PFSK-1 (cell line): ENCODE measurements at regions not wholly inside any gene's neighbourhood (a gene's known extent, or its start where the extent isn't known, plus 50 kb on each side); places are given as distances from the start of the nearest gene placed in this dataset.

ENCODE experiments used
- FOXP2 ChIP-seq: optimal IDR thresholded peaks from 2 replicates; pipeline ENCODE3; 2011; ENCODE audit warnings: borderline replicate concordance, control low read depth, inconsistent platforms; ENCODE audit not compliant: insufficient read depth; ENCODE audit errors: extremely low read length, extremely low read depth
- POLR2AphosphoS5 ChIP-seq: IDR thresholded peaks from 2 replicates; pipeline ENCODE4 v1.6.1; 2012; ENCODE audit warnings: low read depth, mild to moderate bottlenecking, control low read depth, low read length, moderate library complexity
- SIN3A ChIP-seq: IDR thresholded peaks from 2 replicates; pipeline ENCODE4 v1.6.1; 2012; ENCODE audit warnings: mild to moderate bottlenecking, low read length, moderate library complexity, borderline replicate concordance; ENCODE audit not compliant: insufficient read depth
- TAF1 ChIP-seq: IDR thresholded peaks from 2 replicates; pipeline ENCODE4 v1.6.1; 2012; ENCODE audit warnings: low read length, control low read depth, borderline replicate concordance; ENCODE audit not compliant: insufficient read depth
- TF ChIP-seq, protein P1 (sequence below), 2 experiments: IDR thresholded peaks; 2 replicates each; pipeline versions ENCODE4 v1.6.1 to v1.8.0; 2011 to 2012; ENCODE audit warnings: low read depth in 2 of 2, low read length in 2 of 2, control low read depth in 1 of 2, inconsistent platforms in 1 of 2, mild to moderate bottlenecking in 1 of 2, moderate library complexity in 1 of 2; ENCODE audit not compliant: insufficient read depth in 1 of 2

GRCh38 chrX:68945603-68946228 lies 116.9 kb downstream of the EFNB1 start:
- TF ChIP-seq SIN3A = no peak
- no peak for TF ChIP-seq FOXP2
- no peak for TF ChIP-seq POLR2AphosphoS5
- no peak for TF ChIP-seq TAF1
- TF ChIP-seq, protein P1, sequence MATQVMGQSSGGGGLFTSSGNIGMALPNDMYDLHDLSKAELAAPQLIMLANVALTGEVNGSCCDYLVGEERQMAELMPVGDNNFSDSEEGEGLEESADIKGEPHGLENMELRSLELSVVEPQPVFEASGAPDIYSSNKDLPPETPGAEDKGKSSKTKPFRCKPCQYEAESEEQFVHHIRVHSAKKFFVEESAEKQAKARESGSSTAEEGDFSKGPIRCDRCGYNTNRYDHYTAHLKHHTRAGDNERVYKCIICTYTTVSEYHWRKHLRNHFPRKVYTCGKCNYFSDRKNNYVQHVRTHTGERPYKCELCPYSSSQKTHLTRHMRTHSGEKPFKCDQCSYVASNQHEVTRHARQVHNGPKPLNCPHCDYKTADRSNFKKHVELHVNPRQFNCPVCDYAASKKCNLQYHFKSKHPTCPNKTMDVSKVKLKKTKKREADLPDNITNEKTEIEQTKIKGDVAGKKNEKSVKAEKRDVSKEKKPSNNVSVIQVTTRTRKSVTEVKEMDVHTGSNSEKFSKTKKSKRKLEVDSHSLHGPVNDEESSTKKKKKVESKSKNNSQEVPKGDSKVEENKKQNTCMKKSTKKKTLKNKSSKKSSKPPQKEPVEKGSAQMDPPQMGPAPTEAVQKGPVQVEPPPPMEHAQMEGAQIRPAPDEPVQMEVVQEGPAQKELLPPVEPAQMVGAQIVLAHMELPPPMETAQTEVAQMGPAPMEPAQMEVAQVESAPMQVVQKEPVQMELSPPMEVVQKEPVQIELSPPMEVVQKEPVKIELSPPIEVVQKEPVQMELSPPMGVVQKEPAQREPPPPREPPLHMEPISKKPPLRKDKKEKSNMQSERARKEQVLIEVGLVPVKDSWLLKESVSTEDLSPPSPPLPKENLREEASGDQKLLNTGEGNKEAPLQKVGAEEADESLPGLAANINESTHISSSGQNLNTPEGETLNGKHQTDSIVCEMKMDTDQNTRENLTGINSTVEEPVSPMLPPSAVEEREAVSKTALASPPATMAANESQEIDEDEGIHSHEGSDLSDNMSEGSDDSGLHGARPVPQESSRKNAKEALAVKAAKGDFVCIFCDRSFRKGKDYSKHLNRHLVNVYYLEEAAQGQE (IDR thresholded peaks at IDR 0.05; ENCODE audit: insufficient read depth in 1 of 2, low read depth in 2 of 2, low read length in 2 of 2) = no peak

- TF ChIP-seq, protein P1 (IDR thresholded peaks at IDR 0.05; ENCODE audit: insufficient read depth in 1 of 2, low read depth in 2 of 2, low read length in 2 of 2) = no peak
- TF ChIP-seq TAF1 (no peak), POLR2AphosphoS5 (no peak), FOXP2 (no peak), SIN3A (no peak)
Observed at GRCh38 chrX:68945081-68945602, 116.3 kb downstream of the EFNB1 start.

DNA sequence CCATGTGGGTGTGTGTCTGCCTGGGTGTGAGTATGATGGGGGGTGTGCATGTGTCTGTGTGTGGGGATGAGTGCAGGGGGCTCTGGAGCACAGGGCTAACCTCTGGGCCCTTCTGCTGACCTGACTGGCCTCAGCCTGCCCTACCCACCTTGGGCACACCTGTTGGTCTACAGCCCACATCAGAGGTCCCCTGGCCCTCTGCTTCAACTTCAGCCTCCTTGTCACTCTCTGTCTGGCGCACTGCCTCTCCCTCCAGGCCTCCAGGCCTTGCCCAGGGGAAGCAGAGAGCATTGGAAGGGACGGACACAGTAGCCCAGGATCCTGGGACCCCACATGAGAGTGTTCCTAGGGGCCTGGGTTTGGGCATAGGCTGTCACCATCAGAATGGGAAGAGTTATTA lies 115.4 kb downstream of the EFNB1 start:
- TF ChIP-seq SIN3A (no peak), TAF1 (no peak), FOXP2 (no peak), POLR2AphosphoS5 (no peak)
- TF ChIP-seq, protein P1 (IDR thresholded peaks at IDR 0.05; ENCODE audit: insufficient read depth in 1 of 2, low read depth in 2 of 2, low read length in 2 of 2) = no peak

DNA sequence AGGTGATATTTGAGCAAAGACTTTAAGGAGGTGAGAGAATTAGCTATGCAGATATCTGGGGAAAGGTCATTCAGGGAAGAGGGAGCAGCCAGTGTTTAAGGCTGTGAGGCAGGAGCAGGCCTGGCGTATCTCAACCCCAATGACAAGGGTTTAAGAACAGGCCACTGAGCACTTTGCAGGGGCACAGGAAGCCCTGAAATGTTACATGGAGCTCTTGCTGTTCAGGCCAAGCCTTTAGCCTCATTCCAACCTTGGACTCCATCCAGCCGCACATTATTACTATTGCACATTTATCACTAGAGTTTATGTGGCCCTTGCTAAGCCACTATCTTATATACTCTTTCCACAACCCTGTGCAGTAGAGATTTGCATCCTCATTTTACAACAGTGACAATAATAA lies 114.0 kb downstream of the EFNB1 start:
- TF ChIP-seq TAF1 = no peak

DNA sequence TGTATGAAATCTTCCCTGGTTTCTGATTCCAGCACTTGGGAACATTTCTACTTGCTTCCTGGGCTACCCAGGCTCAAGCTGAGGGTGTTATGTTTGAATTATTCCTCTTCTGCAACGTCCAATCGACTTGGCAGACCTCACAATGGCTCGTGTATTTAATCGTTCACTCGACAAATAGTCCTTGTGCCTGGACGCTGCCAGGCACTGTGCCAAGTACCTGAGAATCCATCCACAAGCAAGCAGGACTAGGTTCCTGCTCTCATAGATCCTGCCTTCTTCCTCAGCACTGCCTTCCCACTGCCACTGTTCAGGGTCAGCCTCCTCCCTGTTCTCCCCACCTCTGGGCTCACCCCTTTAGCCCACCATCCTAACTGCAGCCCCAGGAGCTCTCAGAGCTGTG lies 113.3 kb downstream of the EFNB1 start:
- TF ChIP-seq TAF1 (no peak), POLR2AphosphoS5 (no peak), SIN3A (no peak), FOXP2 (no peak)
- TF ChIP-seq, protein P1 (IDR thresholded peaks at IDR 0.05; ENCODE audit: insufficient read depth in 1 of 2, low read depth in 2 of 2, low read length in 2 of 2) = no peak
